Urothelium cell line (cell line): ENCODE measurements at regions not wholly inside any gene's neighbourhood (a gene's known extent, or its start where the extent isn't known, plus 50 kb on each side); places are given as distances from the start of the nearest gene placed in this dataset.
"Not testable (repeated sequence)": the region's sequence is repeated elsewhere in the genome, so short reads cannot be mapped to it uniquely, and the experiment has no call there.

Source experiments
- DNase-seq: peaks from one replicate; pipeline ENCODE4 v3.0.0; 2011; ENCODE audit warnings: low spot score, mixed read lengths
- FAIRE-seq: peaks from 2 replicates; lab custom pipeline; 2011; peaks lifted over from hg19 to GRCh38; lab: Jason Lieb, UNC

GRCh38 chr2:65599693-65600092 lies 167.3 kb upstream of the SPRED2 start:
- no peak for DNase-seq
- no peak for FAIRE-seq

GRCh38 chr2:65598996-65599395 lies 166.6 kb upstream of the SPRED2 start:
- DNase-seq (no peak), FAIRE-seq (no peak)

DNA sequence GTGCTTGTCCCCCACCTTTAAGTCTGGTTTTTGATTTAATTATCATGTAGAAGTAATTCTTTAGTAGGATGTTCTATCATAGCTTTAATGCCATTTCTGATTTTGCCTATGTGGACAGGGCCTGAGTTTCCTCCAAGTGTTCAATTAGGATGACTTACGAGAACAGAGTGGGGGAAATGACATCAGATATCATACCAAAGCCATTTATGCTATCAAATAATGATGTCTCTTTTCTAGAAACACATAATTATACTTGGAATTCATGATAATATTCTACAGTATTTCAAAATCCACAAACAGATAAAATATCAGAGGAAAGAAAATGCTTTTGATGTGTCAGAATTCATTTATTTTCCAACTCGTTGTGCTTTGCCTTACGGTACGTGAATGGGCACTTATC lies 165.9 kb upstream of the SPRED2 start:
- no peak for DNase-seq
- no peak for FAIRE-seq

DNA sequence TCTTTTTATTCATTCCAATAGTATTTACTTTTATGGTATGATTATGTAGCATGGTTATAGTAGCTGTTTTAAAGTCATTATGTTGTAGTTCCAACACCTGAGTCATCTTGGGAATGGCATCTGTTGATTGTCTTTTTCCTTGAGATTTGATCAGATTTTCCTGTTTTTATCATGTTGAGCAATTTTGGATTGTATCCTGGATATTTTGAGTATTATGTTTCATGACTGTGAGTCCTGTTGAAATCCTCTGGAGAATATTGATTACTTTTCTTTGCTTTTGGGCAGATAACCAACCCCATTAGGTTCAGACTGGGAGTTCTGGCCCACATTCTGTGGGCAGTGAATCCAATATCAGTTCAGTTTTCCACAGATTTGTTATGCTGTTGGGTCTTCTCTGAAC lies 163.2 kb upstream of the SPRED2 start:
- no peak for FAIRE-seq
- no peak for DNase-seq

DNA sequence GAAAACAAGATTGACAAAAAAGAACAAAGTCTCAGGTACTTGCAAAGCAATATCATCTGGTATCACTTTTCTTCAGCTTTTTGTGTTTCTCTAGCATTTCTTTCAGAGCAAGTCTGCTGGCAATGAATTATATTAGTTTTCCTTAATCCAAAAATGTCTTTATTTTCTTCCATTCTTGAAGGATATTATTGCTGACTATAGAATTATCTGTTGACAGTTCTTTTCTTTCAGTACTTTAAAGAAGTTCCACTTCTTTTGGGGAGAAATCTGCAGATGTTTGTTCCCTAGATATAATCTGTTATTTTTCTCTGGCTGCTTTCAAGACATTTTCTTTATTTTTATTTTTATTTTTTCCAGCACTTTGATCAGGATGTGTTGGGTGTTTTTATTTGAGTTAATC lies 161.8 kb upstream of the SPRED2 start:
- FAIRE-seq: no peak
- DNase-seq: no peak

GRCh38 chr2:65589667-65590066 lies 157.3 kb upstream of the SPRED2 start:
- no peak for DNase-seq
- FAIRE-seq: peak; percentile 23

GRCh38 chr2:65587779-65588178 lies 155.4 kb upstream of the SPRED2 start:
- no peak for FAIRE-seq
- DNase-seq: no peak

GRCh38 chr2:65586516-65586915 lies 154.1 kb upstream of the SPRED2 start:
- FAIRE-seq (no peak), DNase-seq (no peak)

GRCh38 chr2:65583061-65583460 lies 150.7 kb upstream of the SPRED2 start:
- DNase-seq (no peak), FAIRE-seq (no peak)

GRCh38 chr2:65582364-65582763 lies 150.0 kb upstream of the SPRED2 start:
- no peak for DNase-seq
- no peak for FAIRE-seq

GRCh38 chr2:65580824-65581223 lies 148.4 kb upstream of the SPRED2 start:
- DNase-seq: no peak
- FAIRE-seq: no peak

GRCh38 chr2:65579506-65580235 lies 147.3 kb upstream of the SPRED2 start:
- peak; percentile 23 for DNase-seq
- no peak for FAIRE-seq

DNA sequence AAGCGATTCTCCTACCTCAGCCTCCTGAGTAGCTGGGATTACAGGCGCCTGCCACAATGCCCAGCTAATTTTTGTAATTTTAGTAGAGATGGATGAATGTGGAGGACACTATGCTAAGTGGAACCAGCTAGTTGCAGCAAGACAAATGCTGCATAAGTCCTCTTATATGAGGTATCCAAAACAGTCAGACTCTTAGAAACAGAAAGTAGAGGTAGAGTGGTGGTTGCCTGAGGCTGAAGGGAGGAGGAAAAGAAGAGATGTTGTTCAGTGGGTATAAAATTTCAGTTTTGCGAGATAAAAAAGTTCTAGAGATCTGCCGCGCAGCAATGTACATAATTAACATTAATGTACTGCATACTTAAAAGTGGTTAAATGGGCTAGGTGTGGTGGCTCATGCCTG lies 145.3 kb upstream of the SPRED2 start:
- FAIRE-seq (no peak), DNase-seq (no peak)

GRCh38 chr2:65576861-65577601 lies 144.6 kb upstream of the SPRED2 start:
- no peak for FAIRE-seq

GRCh38 chr2:65576278-65576677 lies 143.9 kb upstream of the SPRED2 start:
- FAIRE-seq (no peak), DNase-seq (no peak)

More at GRCh38 chr2:65576861-65577601, 144.6 kb upstream of the SPRED2 start:
- DNase-seq: peak; percentile 90

GRCh38 chr2:65574993-65575392 lies 142.6 kb upstream of the SPRED2 start:
- FAIRE-seq (no peak), DNase-seq (no peak)

GRCh38 chr2:65568656-65569440 lies 136.4 kb upstream of the SPRED2 start:
- DNase-seq: not testable (repeated sequence)

GRCh38 chr2:65566617-65567016 lies 134.2 kb upstream of the SPRED2 start:
- no peak for FAIRE-seq

More at GRCh38 chr2:65568656-65569440, 136.4 kb upstream of the SPRED2 start:
- FAIRE-seq: not testable (repeated sequence)

DNA sequence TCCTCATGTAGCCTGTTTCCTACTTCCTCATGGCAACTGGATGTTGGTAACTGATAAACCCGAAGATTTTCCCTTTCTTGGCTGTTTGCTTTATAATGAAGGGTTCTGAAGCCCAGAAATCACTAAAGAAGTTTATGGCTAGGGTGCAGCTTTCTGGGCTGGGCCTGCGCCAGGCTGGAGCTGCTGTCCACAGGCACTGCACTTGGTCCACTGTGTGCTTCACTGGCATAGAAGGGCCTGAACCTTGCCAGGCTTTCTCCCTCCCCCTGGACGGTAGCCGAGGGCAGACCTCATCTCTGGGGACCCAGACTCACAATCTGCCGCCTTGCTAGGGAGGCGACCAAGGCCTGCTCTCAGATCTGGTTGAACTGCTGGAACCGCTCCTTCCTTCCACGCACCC lies 133.3 kb upstream of the SPRED2 start:
- FAIRE-seq (no peak), DNase-seq (no peak)

More at GRCh38 chr2:65566617-65567016, 134.2 kb upstream of the SPRED2 start:
- no peak for DNase-seq

- FAIRE-seq (no peak), DNase-seq (no peak)
These were observed 131.9 kb upstream of the SPRED2 start for GRCh38 chr2:65564299-65564698.

GRCh38 chr2:65562890-65563289 lies 130.5 kb upstream of the SPRED2 start:
- FAIRE-seq (no peak), DNase-seq (no peak)
